KMS-11 (cell line): ENCODE measurements at regions not wholly inside any gene's neighbourhood (a gene's known extent, or its start where the extent isn't known, plus 50 kb on each side); places are given as distances from the start of the nearest gene placed in this dataset.

Experiments used
- H2AFZ ChIP-seq: fragments of 200-600 bp; sonication (generic); 2 replicates; pipeline ENCODE4 v1.6.1; 2016; ENCODE audit warnings: antibody characterized with exemption, mixed run types, low read depth
- H3K27ac ChIP-seq: fragments of 200-600 bp; sonication (generic); 2 replicates; pipeline ENCODE4 v1.6.1; 2016; ENCODE audit warnings: mild to moderate bottlenecking, mixed run types
- H3K27me3 ChIP-seq: fragments of 200-600 bp; sonication (generic); 2 replicates; pipeline ENCODE4 v1.6.1; 2017; ENCODE audit warnings: mild to moderate bottlenecking, low read depth, mixed run types, moderate library complexity; ENCODE audit not compliant: insufficient read depth
- H3K36me3 ChIP-seq: fragments of 200-600 bp; sonication (generic); 2 replicates; pipeline ENCODE4 v1.6.1; 2017; ENCODE audit warnings: mild to moderate bottlenecking, mixed run types; ENCODE audit not compliant: insufficient read depth
- H3K4me1 ChIP-seq: fragments of 200-600 bp; sonication (generic); 2 replicates; pipeline ENCODE4 v1.6.1; 2016; ENCODE audit warnings: mild to moderate bottlenecking, low read depth, mixed run types; ENCODE audit not compliant: poor library complexity, severe bottlenecking
- H3K4me2 ChIP-seq: fragments of 200-600 bp; sonication (generic); 2 replicates; pipeline ENCODE4 v1.7.0; 2016; ENCODE audit warnings: mild to moderate bottlenecking, mixed run types
- H3K4me3 ChIP-seq: fragments of 200-600 bp; sonication (generic); IDR thresholded peaks from 2 replicates; pipeline ENCODE4 v1.6.1; 2017; ENCODE audit warnings: low read depth, low read length, mixed read lengths; ENCODE audit not compliant: insufficient read depth
- H3K79me2 ChIP-seq: fragments of 200-600 bp; sonication (generic); 2 replicates; pipeline ENCODE4 v1.6.1; 2016; ENCODE audit warnings: low read depth, mixed run types; ENCODE audit not compliant: insufficient read depth
- H3K9ac ChIP-seq: fragments of 200-600 bp; sonication (generic); 2 replicates; pipeline ENCODE4 v1.6.1; 2016; ENCODE audit warnings: mild to moderate bottlenecking, mixed run types
- H4K20me1 ChIP-seq: fragments of 200-600 bp; sonication (generic); 2 replicates; pipeline ENCODE4 v1.6.1; 2016; ENCODE audit warnings: mild to moderate bottlenecking, mixed run types; ENCODE audit not compliant: insufficient read depth
- TF ChIP-seq, protein P1 (sequence below): fragments of 200-600 bp; sonication (generic); conservative IDR thresholded peaks from 2 replicates; pipeline ENCODE4 v1.6.1; 2017; ENCODE audit warnings: low read depth, mild to moderate bottlenecking, antibody characterized with exemption, low read length, moderate library complexity, mixed read lengths

DNA sequence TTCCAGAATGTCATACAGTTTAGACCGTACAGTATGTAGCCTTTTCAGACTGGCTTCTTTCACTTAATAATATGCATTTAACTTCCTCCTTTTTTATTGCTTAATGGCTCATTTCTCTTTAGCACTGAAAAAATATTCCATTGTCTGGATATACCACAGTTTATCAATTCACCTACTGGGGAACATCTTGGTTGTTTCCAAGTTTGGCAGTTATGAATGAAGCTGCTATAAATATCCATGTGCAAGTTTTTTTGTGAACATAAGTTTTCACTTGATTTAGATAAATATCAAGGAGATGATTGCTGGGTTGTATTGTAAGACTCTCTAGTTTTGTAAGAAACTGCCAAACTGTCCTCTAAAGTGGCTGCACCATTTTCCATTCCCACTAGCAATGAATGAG is 375.5 kb downstream of the PCDH18 start:
- Histone ChIP-seq H3K4me2 (no peak overlapping the region), H2AFZ (no peak overlapping the region), H3K4me3 (no peak overlapping the region), H4K20me1 (no peaks in the 10 kb centered on the region), H3K9ac (no peak overlapping the region), H3K79me2 (no peaks in the 10 kb centered on the region), H3K36me3 (no peaks in the 10 kb centered on the region), H3K27ac (no peak overlapping the region), H3K4me1 (no peaks in the 10 kb centered on the region), H3K27me3 (no peaks in the 10 kb centered on the region)
- TF ChIP-seq, protein P1, sequence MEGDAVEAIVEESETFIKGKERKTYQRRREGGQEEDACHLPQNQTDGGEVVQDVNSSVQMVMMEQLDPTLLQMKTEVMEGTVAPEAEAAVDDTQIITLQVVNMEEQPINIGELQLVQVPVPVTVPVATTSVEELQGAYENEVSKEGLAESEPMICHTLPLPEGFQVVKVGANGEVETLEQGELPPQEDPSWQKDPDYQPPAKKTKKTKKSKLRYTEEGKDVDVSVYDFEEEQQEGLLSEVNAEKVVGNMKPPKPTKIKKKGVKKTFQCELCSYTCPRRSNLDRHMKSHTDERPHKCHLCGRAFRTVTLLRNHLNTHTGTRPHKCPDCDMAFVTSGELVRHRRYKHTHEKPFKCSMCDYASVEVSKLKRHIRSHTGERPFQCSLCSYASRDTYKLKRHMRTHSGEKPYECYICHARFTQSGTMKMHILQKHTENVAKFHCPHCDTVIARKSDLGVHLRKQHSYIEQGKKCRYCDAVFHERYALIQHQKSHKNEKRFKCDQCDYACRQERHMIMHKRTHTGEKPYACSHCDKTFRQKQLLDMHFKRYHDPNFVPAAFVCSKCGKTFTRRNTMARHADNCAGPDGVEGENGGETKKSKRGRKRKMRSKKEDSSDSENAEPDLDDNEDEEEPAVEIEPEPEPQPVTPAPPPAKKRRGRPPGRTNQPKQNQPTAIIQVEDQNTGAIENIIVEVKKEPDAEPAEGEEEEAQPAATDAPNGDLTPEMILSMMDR = no peak

DNA sequence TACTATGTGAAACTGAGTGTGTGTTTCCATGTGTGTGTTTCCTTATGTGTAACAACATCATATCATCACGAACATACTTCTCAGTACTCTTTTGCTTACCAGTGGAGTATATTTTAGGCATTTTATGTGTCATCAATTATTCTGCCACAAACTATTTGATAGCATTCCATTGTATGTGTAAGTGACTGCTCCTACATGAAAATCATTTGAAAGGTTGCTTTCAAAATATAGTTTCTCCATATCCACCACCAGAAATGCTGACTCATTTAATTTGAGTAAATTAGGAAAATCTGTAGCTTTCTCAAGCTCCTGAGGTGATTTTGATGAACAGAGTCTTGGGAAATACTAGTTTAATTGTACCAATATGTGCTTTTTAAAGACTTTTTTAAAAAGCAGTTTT is 376.2 kb downstream of the PCDH18 start:
- Histone ChIP-seq H3K27ac (no peak overlapping the region), H3K79me2 (no peaks in the 10 kb centered on the region), H3K9ac (no peak overlapping the region), H3K4me3 (no peak overlapping the region), H3K27me3 (no peaks in the 10 kb centered on the region), H2AFZ (no peak overlapping the region), H4K20me1 (no peaks in the 10 kb centered on the region), H3K4me1 (no peaks in the 10 kb centered on the region), H3K36me3 (no peaks in the 10 kb centered on the region), H3K4me2 (no peak overlapping the region)
- TF ChIP-seq, protein P1 = no peak

DNA sequence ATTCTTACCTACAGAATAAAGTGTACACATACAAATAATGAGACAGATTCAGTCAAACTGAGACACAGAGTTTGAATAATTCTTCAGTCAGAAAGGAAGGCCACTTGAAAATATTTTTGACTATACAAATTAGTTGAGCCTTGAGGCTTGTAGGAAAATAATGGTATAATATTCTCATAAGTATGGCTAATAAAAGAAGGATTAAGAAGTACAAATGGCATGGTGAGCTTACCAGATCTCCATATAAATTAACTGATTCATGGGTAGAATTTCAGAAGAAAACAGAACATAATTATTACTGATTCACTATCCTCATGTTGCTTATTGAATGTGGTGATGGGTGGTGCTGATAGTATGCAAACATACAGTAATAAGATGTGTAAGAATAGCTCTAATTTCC is 401.1 kb downstream of the PCDH18 start:
- no peak overlapping the region for H3K9ac ChIP-seq
- TF ChIP-seq, protein P1 = no peak
- H3K36me3 ChIP-seq = no peaks in the 10 kb centered on the region
- H4K20me1 ChIP-seq = no peaks in the 10 kb centered on the region
- no peak overlapping the region for H3K4me3 ChIP-seq
- H3K27ac ChIP-seq = no peak overlapping the region
- H3K79me2 ChIP-seq = no peaks in the 10 kb centered on the region
- H2AFZ ChIP-seq = no peak overlapping the region
- no peaks in the 10 kb centered on the region for H3K4me1 ChIP-seq
- no peak overlapping the region for H3K4me2 ChIP-seq
- H3K27me3 ChIP-seq = no peaks in the 10 kb centered on the region

DNA sequence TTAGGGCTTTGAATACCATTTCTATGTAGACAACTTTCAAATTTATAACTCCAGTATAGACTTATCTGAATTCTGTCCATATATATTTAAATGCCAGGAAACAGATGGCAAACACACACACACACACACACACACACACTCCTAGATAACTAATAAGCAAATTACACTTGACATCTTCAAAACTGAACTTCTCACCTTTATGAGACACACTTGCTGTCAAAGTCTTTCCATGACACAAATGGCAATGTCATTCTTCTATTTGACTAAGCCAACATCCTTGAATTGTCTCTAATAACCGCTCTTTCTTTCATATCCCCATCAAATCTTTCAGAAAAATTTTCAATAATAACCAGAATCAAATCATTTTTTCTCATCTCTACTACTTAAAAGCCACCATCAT is 402.4 kb downstream of the PCDH18 start:
- Histone ChIP-seq H3K4me1 (peaks cover 5% of the 10 kb centered on the region), H2AFZ (no peak overlapping the region), H3K4me3 (no peak overlapping the region), H3K79me2 (no peaks in the 10 kb centered on the region), H3K4me2 (no peak overlapping the region), H3K9ac (no peak overlapping the region), H3K27me3 (no peaks in the 10 kb centered on the region), H3K36me3 (no peaks in the 10 kb centered on the region), H4K20me1 (no peaks in the 10 kb centered on the region), H3K27ac (no peak overlapping the region)
- TF ChIP-seq, protein P1 = no peak

DNA sequence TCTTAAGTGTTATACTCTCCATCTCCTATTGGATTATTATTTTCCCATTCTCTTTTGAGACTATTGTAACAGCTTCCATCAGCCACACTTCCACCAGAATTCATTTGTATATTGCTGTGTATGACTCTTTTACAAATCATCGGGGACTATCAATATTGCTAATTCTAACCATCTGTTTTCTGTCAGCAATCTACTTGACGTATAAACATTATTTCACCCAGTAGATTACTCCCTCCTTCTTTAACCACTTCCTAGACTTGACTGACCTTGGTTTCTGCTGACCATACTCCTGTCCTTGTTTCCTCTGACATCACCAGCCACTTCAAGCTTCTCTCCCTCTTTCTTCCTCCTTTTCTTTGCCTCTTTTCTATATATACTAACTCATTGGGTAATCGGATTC is 402.9 kb downstream of the PCDH18 start:
- H4K20me1 ChIP-seq = no peaks in the 10 kb centered on the region
- no peak overlapping the region for H2AFZ ChIP-seq
- no peaks in the 10 kb centered on the region for H3K79me2 ChIP-seq
- TF ChIP-seq, protein P1 = no peak
- no peak overlapping the region for H3K27ac ChIP-seq
- no peak overlapping the region for H3K9ac ChIP-seq
- no peaks in the 10 kb centered on the region for H3K36me3 ChIP-seq
- peaks cover 5% of the 10 kb centered on the region for H3K4me1 ChIP-seq
- H3K4me2 ChIP-seq = no peak overlapping the region
- no peaks in the 10 kb centered on the region for H3K27me3 ChIP-seq
- no peak overlapping the region for H3K4me3 ChIP-seq
